ENCODE measurements at regions not wholly inside any gene's neighbourhood (a gene's known extent, or its start where the extent isn't known, plus 50 kb on each side); places are given as distances from the start of the nearest gene placed in this dataset.

- no peak for DNase-seq (ENCODE audit: low spot score)
- no peak overlapping the region for H3K27ac ChIP-seq (ENCODE audit: low read depth, low read length, poor library complexity, severe bottlenecking)
- H3K36me3 ChIP-seq (ENCODE audit: insufficient read depth, low read length): no peaks in the 10 kb centered on the region
- TF ChIP-seq, protein P1, sequence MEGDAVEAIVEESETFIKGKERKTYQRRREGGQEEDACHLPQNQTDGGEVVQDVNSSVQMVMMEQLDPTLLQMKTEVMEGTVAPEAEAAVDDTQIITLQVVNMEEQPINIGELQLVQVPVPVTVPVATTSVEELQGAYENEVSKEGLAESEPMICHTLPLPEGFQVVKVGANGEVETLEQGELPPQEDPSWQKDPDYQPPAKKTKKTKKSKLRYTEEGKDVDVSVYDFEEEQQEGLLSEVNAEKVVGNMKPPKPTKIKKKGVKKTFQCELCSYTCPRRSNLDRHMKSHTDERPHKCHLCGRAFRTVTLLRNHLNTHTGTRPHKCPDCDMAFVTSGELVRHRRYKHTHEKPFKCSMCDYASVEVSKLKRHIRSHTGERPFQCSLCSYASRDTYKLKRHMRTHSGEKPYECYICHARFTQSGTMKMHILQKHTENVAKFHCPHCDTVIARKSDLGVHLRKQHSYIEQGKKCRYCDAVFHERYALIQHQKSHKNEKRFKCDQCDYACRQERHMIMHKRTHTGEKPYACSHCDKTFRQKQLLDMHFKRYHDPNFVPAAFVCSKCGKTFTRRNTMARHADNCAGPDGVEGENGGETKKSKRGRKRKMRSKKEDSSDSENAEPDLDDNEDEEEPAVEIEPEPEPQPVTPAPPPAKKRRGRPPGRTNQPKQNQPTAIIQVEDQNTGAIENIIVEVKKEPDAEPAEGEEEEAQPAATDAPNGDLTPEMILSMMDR (conservative IDR thresholded peaks at IDR 0.05; ENCODE audit: low read length): no peak
- TF ChIP-seq EZH2phosphoT487 (IDR thresholded peaks at IDR 0.05; ENCODE audit: borderline replicate concordance, low read depth, low read length): no peak
- intact Hi-C loops (cut with micrococcal nuclease; ENCODE audit: unreplicated experiment): no loop called here
- H2AFZ ChIP-seq (ENCODE audit: low read length): no peak overlapping the region
- H3K79me2 ChIP-seq (ENCODE audit: insufficient read depth, low read depth, low read length): no peaks in the 10 kb centered on the region
- no peak overlapping the region for H3K4me3 ChIP-seq (ENCODE audit: low read depth, low read length, poor library complexity, severe bottlenecking)
- H4K20me1 ChIP-seq (ENCODE audit: insufficient read depth, low read length): no peaks in the 10 kb centered on the region
- H3K9me3 ChIP-seq (ENCODE audit: low read length): no peaks in the 10 kb centered on the region
- H3K4me2 ChIP-seq (ENCODE audit: low read length): no peak overlapping the region
- ChIA-PET CTCF (ENCODE audit: unreplicated experiment) (no interaction called here), POLR2A (no interaction called here)
- H3K9me2 ChIP-seq (ENCODE audit: insufficient read depth, low read length): no peaks in the 10 kb centered on the region
- H3K4me1 ChIP-seq (ENCODE audit: insufficient read depth, low read length, poor library complexity, severe bottlenecking): no peaks in the 10 kb centered on the region
- no TSS peak for BruUV-seq (replicated peaks)
These were observed 149.7 kb downstream of the ZFP36L2 start for GRCh38 chr2:43076676-43077075.

GRCh38 chr2:43075811-43076585 is 150.4 kb downstream of the ZFP36L2 start:
- no peaks in the 10 kb centered on the region for H4K20me1 ChIP-seq (ENCODE audit: insufficient read depth, low read length)
- H3K79me2 ChIP-seq (ENCODE audit: insufficient read depth, low read depth, low read length): no peaks in the 10 kb centered on the region
- H3K4me1 ChIP-seq (ENCODE audit: insufficient read depth, low read length, poor library complexity, severe bottlenecking): no peaks in the 10 kb centered on the region
- ChIA-PET POLR2A (no interaction called here), CTCF (ENCODE audit: unreplicated experiment) (no interaction called here)
- TF ChIP-seq EZH2phosphoT487 (IDR thresholded peaks at IDR 0.05; ENCODE audit: borderline replicate concordance, low read depth, low read length): no peak
- TF ChIP-seq, protein P1 (conservative IDR thresholded peaks at IDR 0.05; ENCODE audit: low read length): no peak
- H3K9me3 ChIP-seq (ENCODE audit: low read length): no peaks in the 10 kb centered on the region
- no peaks in the 10 kb centered on the region for H3K9me2 ChIP-seq (ENCODE audit: insufficient read depth, low read length)
- H3K4me2 ChIP-seq (ENCODE audit: low read length): no peak overlapping the region
- no peak overlapping the region for H2AFZ ChIP-seq (ENCODE audit: low read length)
- BruUV-seq (replicated peaks): no TSS peak
- no peak overlapping the region for H3K4me3 ChIP-seq (ENCODE audit: low read depth, low read length, poor library complexity, severe bottlenecking)
- no peak for DNase-seq (ENCODE audit: low spot score)
- H3K27ac ChIP-seq (ENCODE audit: low read depth, low read length, poor library complexity, severe bottlenecking): no peak overlapping the region
- H3K36me3 ChIP-seq (ENCODE audit: insufficient read depth, low read length): no peaks in the 10 kb centered on the region
- intact Hi-C loops (cut with micrococcal nuclease; ENCODE audit: unreplicated experiment): no loop called here

DNA sequence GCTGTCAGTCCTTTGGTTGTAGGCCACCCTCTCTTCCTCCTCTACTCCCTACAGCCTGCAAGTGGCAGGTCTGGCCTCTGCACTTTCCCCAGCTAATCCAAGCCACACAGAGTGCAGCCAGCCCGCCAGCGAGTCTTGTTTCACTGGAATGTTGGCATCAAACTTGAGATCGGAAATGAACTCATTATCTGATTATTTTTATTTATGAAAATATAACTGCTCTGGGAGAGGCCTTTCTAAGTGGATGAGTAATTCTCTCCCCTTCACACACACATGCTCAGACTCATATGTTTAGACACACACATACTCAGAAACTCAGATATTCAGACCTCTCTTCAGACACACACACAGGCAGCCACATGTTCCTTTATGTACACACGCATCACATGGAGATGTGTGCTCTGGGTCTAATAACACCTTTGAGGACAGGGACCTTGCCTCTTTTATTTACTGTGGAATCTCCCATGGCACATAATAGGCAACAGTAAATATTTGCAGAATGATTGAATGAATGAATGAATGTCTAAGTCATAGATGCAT is 151.3 kb downstream of the ZFP36L2 start:
- CTCF ChIA-PET (ENCODE audit: unreplicated experiment): no interaction called here
- H3K9me3 ChIP-seq (ENCODE audit: low read length): no peaks in the 10 kb centered on the region
- H4K20me1 ChIP-seq (ENCODE audit: insufficient read depth, low read length): no peaks in the 10 kb centered on the region
- H3K27ac ChIP-seq (ENCODE audit: low read depth, low read length, poor library complexity, severe bottlenecking): no peak overlapping the region
- TF ChIP-seq, protein P1 (conservative IDR thresholded peaks at IDR 0.05; ENCODE audit: low read length): no peak
- TF ChIP-seq EZH2phosphoT487 (IDR thresholded peaks at IDR 0.05; ENCODE audit: borderline replicate concordance, low read depth, low read length): no peak
- H3K79me2 ChIP-seq (ENCODE audit: insufficient read depth, low read depth, low read length): no peaks in the 10 kb centered on the region
- POLR2A ChIA-PET: no interaction called here
- H3K9me2 ChIP-seq (ENCODE audit: insufficient read depth, low read length): no peaks in the 10 kb centered on the region
- intact Hi-C loops (cut with micrococcal nuclease; ENCODE audit: unreplicated experiment): no loop called here
- no peak for DNase-seq (ENCODE audit: low spot score)
- H2AFZ ChIP-seq (ENCODE audit: low read length): no peak overlapping the region
- no peak overlapping the region for H3K4me3 ChIP-seq (ENCODE audit: low read depth, low read length, poor library complexity, severe bottlenecking)
- BruUV-seq (replicated peaks): no TSS peak
- no peak overlapping the region for H3K4me2 ChIP-seq (ENCODE audit: low read length)
- no peaks in the 10 kb centered on the region for H3K36me3 ChIP-seq (ENCODE audit: insufficient read depth, low read length)
- H3K4me1 ChIP-seq (ENCODE audit: insufficient read depth, low read length, poor library complexity, severe bottlenecking): no peaks in the 10 kb centered on the region

Measured in OCI-LY7 (cell line).